Mucosa of rectum (tissue), 2 donors: ENCODE measurements at regions not wholly inside any gene's neighbourhood (a gene's known extent, or its start where the extent isn't known, plus 50 kb on each side); places are given as distances from the start of the nearest gene placed in this dataset.
"Not testable (repeated sequence)": the region's sequence is repeated elsewhere in the genome, so short reads cannot be mapped to it uniquely, and the experiment has no call there.

Experiments
- H3K27ac ChIP-seq, 2 donors: one replicate each; pipeline ENCODE4 v1.7.0; 2013; ENCODE audit warnings: inconsistent platforms in 2 of 2, low read depth in 2 of 2, low read length in 2 of 2
- H3K27me3 ChIP-seq, 2 donors: one replicate each; pipeline ENCODE4 v1.7.0; 2013; ENCODE audit warnings: low read length in 2 of 2; ENCODE audit not compliant: control insufficient read depth in 2 of 2, insufficient read depth in 2 of 2
- H3K36me3 ChIP-seq, 2 donors: one replicate each; pipeline ENCODE4 v1.7.0; 2013; ENCODE audit warnings: low read length in 2 of 2; ENCODE audit not compliant: control insufficient read depth in 2 of 2, insufficient read depth in 2 of 2
- H3K4me1 ChIP-seq, 2 donors: one replicate each; pipeline ENCODE4 v1.7.0; 2013; ENCODE audit warnings: low read length in 2 of 2, mild to moderate bottlenecking in 1 of 2; ENCODE audit not compliant: control insufficient read depth in 2 of 2, insufficient read depth in 2 of 2
- H3K4me3 ChIP-seq, 2 donors: one replicate each; pipeline ENCODE4 v1.7.0; 2013; ENCODE audit warnings: low read length in 2 of 2
- H3K9ac ChIP-seq, 2 donors: one replicate each; pipeline ENCODE4 v1.7.0; 2013; ENCODE audit warnings: low read length in 2 of 2, low read depth in 1 of 2, mild to moderate bottlenecking in 1 of 2
- H3K9me3 ChIP-seq, 2 donors: one replicate each; pipeline ENCODE4 v1.7.0; 2013; ENCODE audit warnings: low read length in 2 of 2; ENCODE audit not compliant: control insufficient read depth in 2 of 2
- donor health status: healthy.
- donor health status: Normal muscosa, but diverticular disease.

DNA sequence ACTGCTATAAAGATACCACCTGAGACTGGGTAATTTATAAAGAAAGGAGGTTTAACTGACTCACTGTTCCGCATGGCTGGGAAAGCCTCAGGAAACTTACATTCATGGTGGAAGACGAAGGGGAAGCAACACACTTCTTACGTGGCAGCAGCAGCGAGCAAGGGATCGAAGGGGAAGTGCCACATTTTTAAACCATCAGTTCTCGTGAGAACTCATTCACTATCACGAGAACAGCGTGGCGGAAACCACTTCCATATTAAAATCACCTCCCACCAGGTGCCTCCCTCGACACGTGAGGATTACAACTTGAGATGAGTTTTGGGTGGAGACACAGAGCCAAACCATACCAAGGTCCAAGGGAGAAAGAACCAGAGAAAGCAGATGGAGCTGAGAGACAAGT lies 454.3 kb upstream of the CDH11 start:
- Histone ChIP-seq H3K9me3 (peaks cover 0 to 3% of the 10 kb centered on the region in 2 donors), H3K4me3 (no peak overlapping the region), H3K9ac (no peak overlapping the region), H3K27ac (no peak overlapping the region), H3K27me3 (no peaks in the 10 kb centered on the region), H3K4me1 (no peaks in the 10 kb centered on the region), H3K36me3 (no peaks in the 10 kb centered on the region)

DNA sequence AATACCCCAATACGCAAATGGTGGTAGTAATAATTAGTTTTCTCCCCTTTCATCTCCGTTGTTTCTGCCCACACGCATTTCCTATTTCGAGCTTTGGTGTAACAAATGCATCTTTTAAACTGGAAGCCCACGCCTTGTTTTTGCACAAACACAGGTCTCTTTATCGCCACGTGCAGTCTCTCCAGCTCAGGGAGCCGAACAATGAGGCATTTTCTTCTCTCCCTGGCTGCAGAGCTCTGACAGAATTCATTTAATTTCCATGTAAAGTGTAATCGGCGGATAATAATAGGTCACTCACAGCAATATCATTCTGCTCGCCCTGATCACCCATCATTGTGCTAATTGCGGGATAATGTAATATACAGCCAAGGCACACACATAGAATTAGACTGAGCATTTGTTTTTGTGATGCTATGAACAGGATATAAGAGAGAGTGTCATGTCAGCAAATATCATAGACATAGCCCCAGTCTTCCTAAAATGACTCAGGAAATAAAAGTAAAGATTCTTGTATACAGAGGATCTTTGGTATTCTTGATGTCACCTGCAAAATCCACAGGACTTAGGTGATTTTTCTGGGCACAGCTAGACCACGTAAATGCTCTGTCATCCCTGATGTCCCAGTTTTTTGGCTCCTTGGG lies 452.6 kb upstream of the CDH11 start:
- H3K27ac ChIP-seq, result no peak overlapping the region
- H3K27me3 ChIP-seq, result no peaks in the 10 kb centered on the region
- no peak overlapping the region for H3K9ac ChIP-seq
- H3K4me1 ChIP-seq, result no peaks in the 10 kb centered on the region
- no peaks in the 10 kb centered on the region for H3K9me3 ChIP-seq
- no peak overlapping the region for H3K4me3 ChIP-seq
- no peaks in the 10 kb centered on the region for H3K36me3 ChIP-seq

DNA sequence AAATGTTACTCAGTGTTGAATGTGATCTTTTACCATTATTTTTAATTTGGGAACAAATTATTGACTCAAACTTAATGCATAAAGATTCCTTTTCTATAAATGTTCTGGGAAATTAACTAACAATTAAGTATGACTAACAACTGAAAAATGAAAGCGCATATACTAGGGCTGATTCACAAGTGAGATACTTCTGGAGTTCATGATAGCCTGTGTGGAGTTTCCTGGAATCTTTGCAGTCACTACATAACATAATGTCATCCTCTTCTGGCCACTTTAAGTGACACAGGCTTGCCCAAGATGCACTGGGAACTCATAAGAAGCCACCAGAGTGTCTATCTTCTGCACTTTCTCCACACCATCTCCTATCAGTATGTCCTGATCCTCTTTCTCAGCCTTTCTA lies 450.3 kb upstream of the CDH11 start:
- no peak overlapping the region for H3K9ac ChIP-seq
- no peaks in the 10 kb centered on the region for H3K4me1 ChIP-seq
- no peaks in the 10 kb centered on the region for H3K36me3 ChIP-seq
- H3K9me3 ChIP-seq, result no peaks in the 10 kb centered on the region
- no peak overlapping the region for H3K27ac ChIP-seq
- H3K4me3 ChIP-seq, result no peak overlapping the region
- H3K27me3 ChIP-seq, result no peaks in the 10 kb centered on the region

DNA sequence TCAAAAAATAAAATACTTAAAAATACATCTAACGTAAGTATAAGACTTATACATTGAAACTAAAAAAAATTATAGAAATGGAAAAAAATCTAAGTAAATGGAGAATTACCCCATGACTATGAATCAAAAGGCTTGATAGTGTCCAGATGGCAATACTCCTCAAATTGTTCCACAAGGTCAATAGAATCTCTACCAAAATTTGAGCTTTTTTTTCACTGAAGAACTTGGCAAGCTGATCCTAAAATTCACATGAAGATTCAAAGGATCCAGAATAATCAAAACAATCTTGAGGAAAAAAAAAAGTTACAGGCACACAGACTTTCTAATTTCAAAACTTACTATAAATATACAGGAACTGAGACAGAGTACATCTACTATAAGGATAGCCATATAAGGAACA lies 448.4 kb upstream of the CDH11 start:
- Histone ChIP-seq H3K27ac (no peak overlapping the region), H3K4me3 (no peak overlapping the region), H3K27me3 (no peaks in the 10 kb centered on the region), H3K36me3 (no peaks in the 10 kb centered on the region), H3K9ac (no peak overlapping the region), H3K4me1 (no peaks in the 10 kb centered on the region), H3K9me3 (no peaks in the 10 kb centered on the region)

DNA sequence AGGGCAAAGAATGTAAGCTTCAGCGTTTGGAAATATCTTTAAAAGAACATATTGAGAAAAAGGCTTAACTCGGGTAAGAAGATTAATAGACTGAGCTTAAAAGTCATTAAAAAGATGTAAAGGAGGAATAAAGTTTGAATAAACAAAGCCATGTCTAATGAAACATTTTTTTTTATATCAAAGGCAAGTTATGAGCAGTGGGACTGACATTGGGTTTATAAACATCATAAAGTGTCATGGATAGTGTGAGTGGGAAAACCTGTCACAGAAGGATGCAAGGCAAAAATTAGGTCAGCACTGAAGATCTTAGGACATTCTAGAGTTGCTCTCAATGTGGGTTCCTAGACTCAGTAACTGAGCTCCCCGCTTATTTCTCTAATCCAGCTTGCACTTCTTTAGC lies 438.0 kb upstream of the CDH11 start:
- H3K27me3 ChIP-seq, result no peaks in the 10 kb centered on the region
- H3K27ac ChIP-seq, result no peak overlapping the region
- no peak overlapping the region for H3K4me3 ChIP-seq
- H3K9ac ChIP-seq, result no peak overlapping the region
- no peaks in the 10 kb centered on the region for H3K9me3 ChIP-seq
- no peaks in the 10 kb centered on the region for H3K4me1 ChIP-seq
- no peaks in the 10 kb centered on the region for H3K36me3 ChIP-seq

DNA sequence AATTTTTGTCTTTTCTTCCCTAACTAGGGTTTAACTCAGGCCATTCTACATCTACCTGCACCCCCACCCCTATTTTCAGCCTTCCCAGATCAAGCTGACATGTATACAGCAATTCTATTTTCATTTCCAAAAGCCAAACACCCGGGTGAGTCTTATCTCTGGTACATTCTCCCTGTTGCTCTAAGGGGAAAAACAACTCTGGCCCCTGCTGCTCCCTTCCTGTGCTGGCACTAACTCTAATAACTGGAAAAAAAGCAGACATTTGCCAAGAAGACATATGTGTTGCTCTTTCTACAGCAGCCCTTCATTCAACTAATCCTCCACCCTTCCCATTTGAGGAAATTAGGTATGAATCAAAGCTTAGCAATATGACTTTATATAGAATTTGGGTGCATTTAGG lies 427.8 kb upstream of the CDH11 start:
- not testable (repeated sequence) for H3K9me3 ChIP-seq, H3K4me1 ChIP-seq, H3K27me3 ChIP-seq, H3K36me3 ChIP-seq, H3K4me3 ChIP-seq, H3K27ac ChIP-seq, H3K9ac ChIP-seq

DNA sequence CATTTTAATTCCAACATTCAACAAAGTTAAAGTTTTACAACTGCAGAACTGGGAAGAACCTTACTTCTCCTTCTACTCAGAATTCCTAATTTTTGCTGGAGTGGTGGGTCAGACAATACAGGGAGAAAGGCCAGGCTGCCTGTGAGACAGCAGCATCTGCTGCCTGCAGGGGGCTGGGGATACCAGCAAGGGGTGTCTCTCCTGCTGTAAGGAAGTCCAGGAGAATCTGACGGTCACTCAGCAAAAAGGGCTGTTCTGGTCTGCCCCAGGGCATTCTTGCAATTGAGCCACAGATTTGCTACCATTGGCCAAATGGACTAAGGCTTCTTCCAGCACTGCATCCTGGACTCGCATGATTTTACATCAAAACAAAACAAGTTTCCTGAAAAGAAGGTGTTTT lies 426.6 kb upstream of the CDH11 start:
- Histone ChIP-seq H3K9ac (no peak overlapping the region), H3K27ac (no peak overlapping the region), H3K36me3 (no peaks in the 10 kb centered on the region), H3K9me3 (no peaks in the 10 kb centered on the region), H3K4me1 (peaks cover 0 to 2% of the 10 kb centered on the region in 2 donors), H3K27me3 (no peaks in the 10 kb centered on the region), H3K4me3 (no peak overlapping the region)

DNA sequence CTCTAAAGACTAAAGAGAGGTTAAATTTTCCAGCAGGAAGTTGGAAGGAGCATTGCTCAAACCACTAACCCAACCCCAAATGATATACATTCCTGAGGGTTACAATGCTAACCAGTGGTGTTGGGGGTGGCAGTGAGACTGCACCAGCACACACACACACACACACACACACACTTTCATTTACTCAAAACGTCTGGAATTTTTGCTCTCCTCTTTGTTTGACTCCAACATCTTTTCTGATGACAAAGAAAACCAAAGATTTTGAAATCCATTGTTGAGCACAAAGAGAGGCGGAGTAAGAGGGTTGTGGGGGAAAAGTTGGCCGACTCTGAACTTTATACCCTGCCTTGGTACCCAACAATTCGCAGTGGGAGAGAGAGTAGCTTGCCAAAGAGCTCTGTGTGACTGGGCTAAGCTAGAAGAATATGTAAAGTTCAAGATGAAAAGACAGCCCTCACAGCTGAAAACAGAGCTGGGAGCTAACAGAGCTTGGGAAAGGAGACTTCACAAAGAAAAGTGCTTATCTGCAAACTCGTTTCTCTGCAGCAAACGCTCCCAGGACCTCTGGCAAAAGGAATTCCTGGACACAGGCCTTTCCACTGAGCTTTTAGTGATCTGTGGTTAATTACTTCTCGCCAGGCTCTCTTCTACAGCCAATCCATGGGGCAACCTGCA lies 426.0 kb upstream of the CDH11 start:
- Histone ChIP-seq H3K27me3 (no peaks in the 10 kb centered on the region), H3K4me3 (no peak overlapping the region), H3K4me1 (peaks cover 0 to 2% of the 10 kb centered on the region in 2 donors), H3K36me3 (no peaks in the 10 kb centered on the region), H3K9ac (no peak overlapping the region), H3K9me3 (no peaks in the 10 kb centered on the region), H3K27ac (no peak overlapping the region)

DNA sequence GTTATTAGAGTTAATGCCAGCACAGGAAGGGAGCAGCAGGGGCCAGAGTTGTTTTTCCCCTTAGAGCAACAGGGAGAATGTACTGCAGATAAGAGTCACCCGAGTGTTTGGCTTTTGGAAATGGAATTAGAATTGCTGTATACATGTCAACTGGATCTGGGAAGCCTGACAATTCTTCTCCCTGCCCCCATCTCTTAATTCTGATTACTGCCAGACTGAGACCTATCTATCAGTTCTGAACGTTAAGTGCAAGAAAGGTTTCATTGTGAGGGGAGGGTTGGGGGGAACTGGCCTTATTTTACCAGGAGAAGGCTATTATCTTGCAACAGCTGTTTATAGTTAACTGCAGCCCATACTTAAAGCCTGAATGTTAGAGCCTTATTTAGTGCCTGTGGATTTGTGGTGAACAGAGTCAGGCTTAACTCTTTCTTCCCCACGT lies 424.5 kb upstream of the CDH11 start:
- no peaks in the 10 kb centered on the region for H3K27me3 ChIP-seq
- H3K36me3 ChIP-seq, result no peaks in the 10 kb centered on the region
- H3K27ac ChIP-seq, result no peak overlapping the region
- H3K9me3 ChIP-seq, result no peaks in the 10 kb centered on the region
- H3K4me3 ChIP-seq, result no peak overlapping the region
- no peak overlapping the region for H3K9ac ChIP-seq
- H3K4me1 ChIP-seq, result peaks cover 0 to 2% of the 10 kb centered on the region in 2 donors

DNA sequence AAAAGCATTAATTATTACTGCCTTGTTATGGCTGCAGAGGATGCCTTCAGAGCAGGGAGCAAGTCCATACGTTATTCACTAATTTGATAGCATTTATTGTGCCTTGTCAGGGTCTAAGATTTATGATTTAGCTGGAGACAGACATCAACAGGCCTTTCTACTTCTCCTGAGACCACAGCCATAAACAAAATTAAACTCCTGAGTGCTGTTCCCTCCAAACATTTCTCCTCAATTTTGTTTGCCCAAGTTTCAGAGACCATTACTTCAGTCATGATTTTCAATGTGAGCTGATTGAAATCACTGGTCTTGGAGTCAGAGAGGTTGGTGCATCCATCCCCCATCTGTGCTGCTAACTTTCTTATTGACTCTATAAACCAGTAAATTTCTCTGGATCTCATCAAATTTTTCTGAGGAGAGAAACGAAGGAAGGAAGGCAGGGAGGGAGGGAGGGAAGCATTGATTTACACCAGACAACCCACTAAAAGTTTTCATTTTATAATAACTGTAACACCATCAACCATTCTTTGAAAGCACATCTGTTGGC lies 423.6 kb upstream of the CDH11 start:
- no peaks in the 10 kb centered on the region for H3K36me3 ChIP-seq

More for the DNA sequence above, 423.6 kb upstream of the CDH11 start:
- Histone ChIP-seq H3K27ac (no peak overlapping the region), H3K9me3 (no peaks in the 10 kb centered on the region), H3K27me3 (no peaks in the 10 kb centered on the region), H3K9ac (no peak overlapping the region), H3K4me3 (no peak overlapping the region), H3K4me1 (peaks cover 0 to 2% of the 10 kb centered on the region in 2 donors)
